RWPE2 (cell line): ENCODE measurements at regions not wholly inside any gene's neighbourhood (a gene's known extent, or its start where the extent isn't known, plus 50 kb on each side); places are given as distances from the start of the nearest gene placed in this dataset.

ENCODE experiments used
- ATAC-seq: fragments of 200-7000 bp; cut with Tn5 transposase; 3 replicates; pipeline ENCODE4 v1.9.1; 2021; ENCODE audit warnings: low read depth
- DNase-seq: peaks from one replicate; pipeline ENCODE4 v3.0.0-alpha.2; 2020; ENCODE audit warnings: low spot score
- H3K27ac ChIP-seq: fragments of 450-650 bp; 2 replicates; pipeline ENCODE4 v1.5.1; 2017; ENCODE audit warnings: mild to moderate bottlenecking; ENCODE audit not compliant: poor library complexity, severe bottlenecking
- H3K27me3 ChIP-seq: fragments of 250-450 bp; sonication (Bioruptor Pico); 2 replicates; pipeline ENCODE4 v1.5.1; 2021; ENCODE audit warnings: mild to moderate bottlenecking, moderate library complexity; ENCODE audit not compliant: insufficient read depth, poor library complexity, severe bottlenecking
- H3K36me3 ChIP-seq: fragments of 250-450 bp; sonication (Bioruptor Pico); 2 replicates; pipeline ENCODE4 v1.5.1; 2020; ENCODE audit warnings: low read depth, mild to moderate bottlenecking, moderate library complexity
- H3K4me1 ChIP-seq: fragments of 250-450 bp; sonication (Bioruptor Pico); 2 replicates; pipeline ENCODE4 v1.5.1; 2021; ENCODE audit warnings: mild to moderate bottlenecking, moderate library complexity; ENCODE audit not compliant: insufficient read depth, poor library complexity, severe bottlenecking
- H3K4me3 ChIP-seq: fragments of 250-450 bp; sonication (Bioruptor Pico); 2 replicates; pipeline ENCODE4 v1.5.1; 2021; ENCODE audit warnings: mild to moderate bottlenecking, moderate library complexity; ENCODE audit not compliant: severe bottlenecking
- H3K9me3 ChIP-seq: fragments of 250-450 bp; sonication (Bioruptor Pico); 2 replicates; pipeline ENCODE4 v1.5.1; 2021; ENCODE audit warnings: mild to moderate bottlenecking, moderate library complexity; ENCODE audit not compliant: severe bottlenecking
- TF ChIP-seq, protein P1 (sequence below): fragments of 450-650 bp; IDR thresholded peaks from one replicate; pipeline ENCODE4 v1.5.1; 2017; ENCODE audit warnings: mild to moderate bottlenecking, moderate library complexity; ENCODE audit not compliant: poor library complexity, severe bottlenecking

DNA sequence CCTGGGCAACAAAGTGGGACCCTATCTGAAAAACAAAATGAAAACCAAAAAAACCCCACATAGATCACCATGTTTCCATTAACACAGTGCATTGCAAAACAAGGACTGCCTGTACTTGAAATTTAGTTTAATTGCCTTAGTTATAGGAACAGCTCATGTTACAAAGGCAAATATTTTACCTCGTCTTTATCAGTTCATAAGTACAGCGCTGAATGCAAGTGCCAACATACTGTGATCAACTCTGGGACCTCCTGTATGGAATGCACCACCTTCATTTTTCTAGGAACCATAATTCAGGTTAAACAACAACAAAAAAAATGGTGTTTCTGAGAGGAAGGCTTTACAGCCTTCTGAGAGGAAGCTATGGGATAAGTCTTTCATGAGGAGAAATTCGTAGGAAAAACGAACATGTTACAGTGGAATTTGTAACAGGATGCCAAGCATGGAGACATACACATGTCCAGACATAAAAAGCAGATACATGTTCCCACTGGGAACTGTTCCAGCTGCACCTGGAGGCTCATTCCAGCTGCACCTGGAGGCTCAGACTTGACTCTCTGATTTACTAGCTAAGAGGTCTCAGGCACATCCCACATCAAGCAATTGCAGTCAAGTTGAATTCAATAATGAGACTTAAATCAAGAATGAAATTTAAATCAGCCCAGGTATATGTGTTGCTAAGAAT lies 821.3 kb downstream of the NLGN4Y start:
- H3K4me3 ChIP-seq, result no peak overlapping the region
- H3K27ac ChIP-seq, result peak overlapping the region; percentile 39
- H3K4me1 ChIP-seq, result peaks cover 10% of the 10 kb centered on the region
- DNase-seq (no peak), ATAC-seq (peak; percentile 68)
- H3K9me3 ChIP-seq, result no peaks in the 10 kb centered on the region
- TF ChIP-seq, protein P1, sequence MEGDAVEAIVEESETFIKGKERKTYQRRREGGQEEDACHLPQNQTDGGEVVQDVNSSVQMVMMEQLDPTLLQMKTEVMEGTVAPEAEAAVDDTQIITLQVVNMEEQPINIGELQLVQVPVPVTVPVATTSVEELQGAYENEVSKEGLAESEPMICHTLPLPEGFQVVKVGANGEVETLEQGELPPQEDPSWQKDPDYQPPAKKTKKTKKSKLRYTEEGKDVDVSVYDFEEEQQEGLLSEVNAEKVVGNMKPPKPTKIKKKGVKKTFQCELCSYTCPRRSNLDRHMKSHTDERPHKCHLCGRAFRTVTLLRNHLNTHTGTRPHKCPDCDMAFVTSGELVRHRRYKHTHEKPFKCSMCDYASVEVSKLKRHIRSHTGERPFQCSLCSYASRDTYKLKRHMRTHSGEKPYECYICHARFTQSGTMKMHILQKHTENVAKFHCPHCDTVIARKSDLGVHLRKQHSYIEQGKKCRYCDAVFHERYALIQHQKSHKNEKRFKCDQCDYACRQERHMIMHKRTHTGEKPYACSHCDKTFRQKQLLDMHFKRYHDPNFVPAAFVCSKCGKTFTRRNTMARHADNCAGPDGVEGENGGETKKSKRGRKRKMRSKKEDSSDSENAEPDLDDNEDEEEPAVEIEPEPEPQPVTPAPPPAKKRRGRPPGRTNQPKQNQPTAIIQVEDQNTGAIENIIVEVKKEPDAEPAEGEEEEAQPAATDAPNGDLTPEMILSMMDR, result no peak
- H3K27me3 ChIP-seq, result no peaks in the 10 kb centered on the region
- H3K36me3 ChIP-seq, result no peaks in the 10 kb centered on the region; the same call in 1 of the 2 replicates

DNA sequence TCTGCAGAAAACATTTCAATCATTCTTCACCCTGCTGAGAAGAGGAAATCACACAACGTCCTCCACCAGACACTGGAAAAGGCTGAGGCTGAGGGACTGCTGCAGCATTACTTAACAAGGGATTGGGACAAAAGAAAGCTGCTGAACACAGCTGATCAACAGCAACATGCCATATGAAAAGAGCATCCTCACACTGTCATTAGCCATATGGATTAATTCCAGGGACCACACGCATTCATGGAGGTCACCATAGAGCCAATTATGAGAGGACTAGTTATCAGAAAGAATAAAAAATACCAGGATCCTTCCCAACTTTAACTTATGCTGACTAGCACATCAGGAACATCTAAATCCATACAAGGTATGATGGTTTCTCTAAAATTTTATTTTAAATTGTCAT lies 825.0 kb downstream of the NLGN4Y start:
- H3K4me3 ChIP-seq, result no peak overlapping the region
- TF ChIP-seq, protein P1, result no peak
- no peaks in the 10 kb centered on the region for H3K9me3 ChIP-seq
- H3K4me1 ChIP-seq, result peaks cover 10% of the 10 kb centered on the region
- DNase-seq (no peak), ATAC-seq (no peak)
- no peaks in the 10 kb centered on the region for H3K27me3 ChIP-seq
- no peaks in the 10 kb centered on the region; the same call in 1 of the 2 replicates for H3K36me3 ChIP-seq
- no peak overlapping the region for H3K27ac ChIP-seq

DNA sequence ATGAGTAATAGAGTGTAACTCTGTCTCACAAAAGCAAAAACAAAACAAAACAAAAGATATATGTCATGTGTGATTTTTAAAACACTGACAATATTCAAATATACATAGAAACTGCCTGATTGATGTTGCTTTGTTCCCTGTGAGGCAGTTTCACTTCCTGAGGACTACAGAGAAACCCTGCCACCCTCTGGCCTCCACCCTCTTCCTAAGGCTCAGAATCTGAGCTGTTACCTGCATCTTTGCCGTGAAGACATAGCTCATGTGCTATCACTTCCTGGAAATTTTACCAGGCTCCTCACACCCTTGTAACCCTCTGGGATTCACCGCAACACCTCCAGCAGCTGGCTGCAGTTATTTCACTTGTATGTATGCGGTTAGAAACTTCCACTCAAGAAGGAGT lies 831.0 kb downstream of the NLGN4Y start:
- Histone ChIP-seq H3K4me3 (no peak overlapping the region), H3K9me3 (no peaks in the 10 kb centered on the region), H3K27ac (no peak overlapping the region), H3K4me1 (no peaks in the 10 kb centered on the region), H3K27me3 (no peaks in the 10 kb centered on the region), H3K36me3 (no peaks in the 10 kb centered on the region)
- DNase-seq (no peak), ATAC-seq (no peak)
- TF ChIP-seq, protein P1, result no peak

DNA sequence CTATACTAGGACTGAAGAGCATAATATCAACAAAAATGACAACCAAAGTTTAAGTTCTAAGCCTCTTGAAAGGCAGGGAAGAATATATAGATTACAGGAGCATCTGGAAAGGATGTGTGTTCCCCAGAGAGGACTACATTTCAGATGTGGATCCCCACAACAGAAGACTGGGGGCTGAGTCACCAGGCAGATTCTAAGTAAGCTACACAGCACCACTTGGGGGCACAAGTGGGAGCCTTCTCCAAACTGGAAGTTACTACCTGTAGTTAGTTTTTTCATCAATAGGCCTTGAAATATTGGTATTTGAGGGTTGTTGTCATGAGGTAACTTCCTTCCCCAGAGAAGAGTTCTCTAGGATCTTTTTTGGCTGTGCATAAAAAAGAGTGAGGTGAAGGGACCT lies 836.1 kb downstream of the NLGN4Y start:
- H3K4me1 ChIP-seq, result no peaks in the 10 kb centered on the region
- DNase-seq (no peak), ATAC-seq (peak; percentile 36; the same call in 1 of the 3 replicates)
- H3K4me3 ChIP-seq, result no peak overlapping the region
- no peaks in the 10 kb centered on the region for H3K27me3 ChIP-seq
- H3K36me3 ChIP-seq, result no peaks in the 10 kb centered on the region
- H3K9me3 ChIP-seq, result no peaks in the 10 kb centered on the region
- no peak overlapping the region for H3K27ac ChIP-seq
- TF ChIP-seq, protein P1, result peak; percentile 24

DNA sequence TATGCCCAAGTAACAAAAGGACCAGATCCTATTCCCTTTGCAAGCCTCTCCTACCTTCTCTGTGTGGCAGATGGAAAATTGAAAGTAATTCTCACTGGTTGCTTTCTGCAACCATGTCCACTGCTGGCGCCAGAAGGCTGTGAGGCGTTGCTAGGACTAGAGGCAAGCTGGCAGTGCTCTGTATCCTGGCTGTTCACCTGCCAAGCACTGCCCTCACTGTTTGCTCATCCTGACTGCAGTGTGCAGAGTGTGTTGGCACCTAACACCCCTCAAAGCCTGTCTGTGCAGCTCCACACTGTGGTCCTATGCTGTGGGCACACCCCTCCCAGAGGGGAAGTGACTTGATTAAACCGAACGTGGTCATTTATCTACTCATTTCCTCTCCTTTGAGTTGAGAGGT lies 840.7 kb downstream of the NLGN4Y start:
- Histone ChIP-seq H3K27ac (no peak overlapping the region), H3K27me3 (peaks cover 3% of the 10 kb centered on the region), H3K36me3 (no peaks in the 10 kb centered on the region), H3K9me3 (no peaks in the 10 kb centered on the region), H3K4me1 (no peaks in the 10 kb centered on the region), H3K4me3 (no peak overlapping the region)
- TF ChIP-seq, protein P1, result no peak
- peak; percentile 38; the same call in 1 of the 3 replicates for ATAC-seq
- no peak for DNase-seq
